CD4-positive, alpha-beta T cell treated with Interleukin-4 for 1 hour (primary cell): ENCODE measurements at regions not wholly inside any gene's neighbourhood (a gene's known extent, or its start where the extent isn't known, plus 50 kb on each side); places are given as distances from the start of the nearest gene placed in this dataset.
"Not testable (repeated sequence)": the region's sequence is repeated elsewhere in the genome, so short reads cannot be mapped to it uniquely, and the experiment has no call there.

Experiments
- DNase-seq, 2 donors: peaks; one replicate each; pipeline ENCODE4 v3.0.0-alpha.2; 2020 to 2022

- no peak for DNase-seq
Measured at GRCh38 chr12:97801471-97802059, 339.0 kb downstream of the RMST start.

DNA sequence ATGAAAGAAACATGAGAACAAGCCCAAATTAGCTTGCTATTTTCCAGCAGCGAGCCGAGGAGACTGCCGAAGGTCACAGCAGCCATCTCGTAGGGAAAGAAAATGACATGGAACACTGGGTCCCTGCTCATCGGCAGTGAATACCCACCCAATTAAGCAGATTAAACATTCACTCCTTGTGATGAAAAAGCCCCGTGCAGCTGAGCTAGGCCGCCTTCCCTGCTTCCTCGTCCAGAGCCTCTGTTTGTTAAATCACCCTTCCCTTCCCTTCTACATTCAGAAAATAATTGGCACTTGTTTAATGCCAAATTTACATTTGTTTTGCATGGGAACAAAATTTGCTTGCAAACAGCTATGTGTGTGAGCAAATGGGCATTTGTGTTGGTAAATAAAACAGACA is 342.5 kb downstream of the RMST start:
- no peak for DNase-seq

GRCh38 chr12:97813301-97813700 is 350.7 kb downstream of the RMST start:
- no peak for DNase-seq

- DNase-seq: no peak
Measured at GRCh38 chr12:97821806-97822205, 359.2 kb downstream of the RMST start.

DNA sequence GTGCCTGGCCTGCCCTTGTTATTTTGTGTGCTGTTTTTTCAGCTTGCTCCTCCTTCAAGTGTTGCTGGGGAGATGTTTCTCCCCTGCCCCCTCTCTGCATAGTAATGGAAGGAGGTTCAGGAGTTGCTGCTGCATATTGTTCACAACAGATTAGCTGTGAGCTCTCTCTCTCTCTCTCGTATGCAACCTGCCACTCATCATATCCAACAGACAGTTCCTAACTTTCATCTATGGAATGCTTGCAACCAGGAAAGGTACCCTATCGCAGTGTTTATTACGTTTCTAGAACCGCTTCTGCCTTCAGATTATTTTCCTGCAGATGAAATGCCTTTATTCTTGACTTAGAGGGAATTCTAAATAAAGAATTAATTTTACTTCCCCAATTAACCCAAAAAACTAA is 372.9 kb downstream of the RMST start:
- DNase-seq: no peak

DNA sequence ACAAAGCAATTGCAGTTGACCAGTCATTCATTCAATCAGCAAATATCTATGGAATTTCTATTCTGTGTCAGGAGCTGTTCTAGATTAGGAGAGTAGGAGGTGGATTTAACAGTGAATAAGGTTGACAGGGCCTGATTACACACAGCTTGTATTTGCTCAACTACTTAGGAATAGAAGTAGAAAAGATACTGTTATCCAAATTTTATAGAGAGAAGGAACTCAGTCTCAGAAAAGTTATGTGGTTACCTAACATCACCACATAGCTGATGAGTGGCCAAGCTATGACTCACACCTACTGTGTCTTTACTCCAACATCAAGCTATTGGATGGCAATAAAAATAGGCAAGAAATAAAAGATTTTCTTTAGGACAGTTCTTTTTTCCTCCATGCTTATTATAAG is 374.8 kb downstream of the RMST start:
- no peak for DNase-seq

DNA sequence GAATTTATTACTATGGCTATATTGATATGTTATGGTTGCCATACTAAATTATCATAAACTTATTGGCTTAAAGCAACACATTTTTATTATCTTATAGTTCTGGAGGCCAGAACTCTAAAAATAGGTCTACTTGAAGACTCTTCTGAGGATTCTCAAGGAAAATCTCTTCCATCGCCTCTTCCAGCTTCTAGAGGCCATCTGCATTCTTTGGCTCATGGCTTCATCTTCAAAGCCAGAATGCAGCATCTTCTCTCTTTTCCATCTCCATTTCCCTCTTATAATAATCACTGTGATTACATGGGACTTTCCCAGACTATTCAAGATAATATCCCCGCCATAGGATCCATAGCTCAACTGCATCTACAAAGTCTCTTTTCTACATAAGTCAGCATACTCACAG is 385.4 kb downstream of the RMST start:
- DNase-seq: no peak

DNA sequence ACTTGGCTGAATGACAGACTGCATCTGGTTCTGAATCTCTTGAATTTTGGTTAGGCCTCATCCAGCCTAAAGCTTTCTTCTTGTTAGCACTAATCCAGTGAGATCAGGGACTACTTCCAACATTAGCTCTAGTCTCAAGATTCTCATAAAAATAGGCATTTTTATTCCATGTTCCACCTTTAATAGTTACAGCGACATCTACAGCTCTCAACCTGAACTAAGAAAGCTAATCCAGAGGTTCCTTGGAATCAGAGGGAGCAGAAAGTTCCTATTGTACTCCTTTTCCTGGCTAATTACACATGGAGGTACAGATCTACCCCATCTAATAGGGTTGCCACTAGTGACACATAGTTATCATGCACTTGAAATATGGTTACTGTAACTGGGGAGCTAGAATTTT is 391.9 kb downstream of the RMST start:
- DNase-seq: no peak

DNA sequence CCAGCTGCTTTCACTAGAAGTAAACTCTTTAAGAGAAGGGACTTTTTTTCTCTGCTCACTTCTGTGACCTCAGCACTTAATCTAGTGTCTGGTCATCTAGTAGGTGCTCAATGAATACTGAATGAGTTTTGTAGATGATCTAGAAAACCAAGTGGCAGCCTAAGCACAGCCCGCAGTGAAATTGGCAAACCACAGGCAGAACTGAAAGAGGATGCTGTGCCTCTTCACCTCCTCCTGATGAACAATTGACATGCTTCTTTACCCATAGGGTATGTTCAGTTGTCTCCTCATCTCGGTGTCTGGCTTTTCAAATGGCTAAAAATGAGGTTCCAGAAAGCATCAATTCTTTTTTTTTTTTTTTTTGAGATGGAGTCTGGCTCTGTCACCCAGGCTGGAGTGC is 399.5 kb downstream of the RMST start:
- DNase-seq: no peak

DNA sequence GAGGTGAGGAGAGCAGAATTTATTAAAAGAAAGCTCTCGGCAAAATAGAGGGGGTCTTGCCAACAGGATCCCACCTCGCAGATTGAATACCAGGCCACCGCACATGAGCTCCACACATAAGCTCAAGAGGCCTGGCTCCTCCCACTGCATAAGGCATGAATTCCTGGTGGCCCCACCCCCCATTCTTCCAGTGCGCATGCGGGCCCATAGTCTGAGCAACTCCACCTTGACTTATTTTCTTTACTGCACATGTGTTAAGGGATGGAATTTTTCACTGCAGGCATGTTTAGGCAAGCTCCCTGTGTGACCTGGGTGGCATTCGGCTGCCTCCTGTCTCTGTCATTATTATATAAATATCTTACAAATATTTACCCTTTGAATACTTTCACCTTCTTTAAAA is 412.5 kb downstream of the RMST start:
- DNase-seq: no peak

DNA sequence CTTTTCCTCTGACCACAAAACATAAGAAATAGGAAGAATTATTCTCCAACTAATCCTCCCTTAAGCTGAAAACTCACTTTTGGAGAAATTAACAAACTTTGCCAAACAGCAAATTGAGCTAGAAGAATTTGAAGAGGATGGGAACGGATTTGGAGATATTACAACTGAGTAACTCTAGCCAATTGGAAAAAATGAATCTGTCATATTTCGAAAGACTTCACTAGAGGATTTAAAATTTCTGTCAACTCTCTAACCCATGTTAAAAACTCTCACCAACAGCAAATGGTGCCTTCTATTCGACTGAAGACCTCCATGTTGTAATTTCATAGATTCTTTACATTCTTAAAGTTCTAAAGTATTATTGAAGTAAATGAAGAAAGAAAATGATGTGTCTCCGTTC is 414.2 kb downstream of the RMST start:
- no peak for DNase-seq

DNA sequence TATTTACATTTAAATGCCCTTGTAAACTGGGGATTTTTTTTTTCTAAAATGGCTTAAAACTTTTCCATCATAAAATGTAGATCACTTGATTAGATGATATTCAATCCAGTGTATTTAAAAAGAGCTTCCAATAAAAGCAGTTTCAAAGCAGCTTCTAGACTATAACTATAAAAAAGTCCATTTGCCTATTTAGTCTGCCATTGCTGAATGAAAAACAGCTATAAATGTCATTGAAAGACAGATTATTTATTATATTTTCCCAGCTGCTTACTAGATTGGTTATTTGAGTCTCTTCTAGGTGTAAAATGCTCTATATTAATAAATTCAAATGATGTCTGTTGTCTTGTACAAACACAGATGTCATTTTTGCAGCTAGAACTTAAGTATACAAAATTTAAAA is 414.8 kb downstream of the RMST start:
- DNase-seq: no peak

GRCh38 chr12:97886511-97887176 is 424.0 kb downstream of the RMST start:
- DNase-seq: no peak

- not testable (repeated sequence) for DNase-seq
Measured at GRCh38 chr12:97897881-97898280, 435.3 kb downstream of the RMST start.

- DNase-seq: no peak
Measured at GRCh38 chr12:97899529-97899928, 436.9 kb downstream of the RMST start.

DNA sequence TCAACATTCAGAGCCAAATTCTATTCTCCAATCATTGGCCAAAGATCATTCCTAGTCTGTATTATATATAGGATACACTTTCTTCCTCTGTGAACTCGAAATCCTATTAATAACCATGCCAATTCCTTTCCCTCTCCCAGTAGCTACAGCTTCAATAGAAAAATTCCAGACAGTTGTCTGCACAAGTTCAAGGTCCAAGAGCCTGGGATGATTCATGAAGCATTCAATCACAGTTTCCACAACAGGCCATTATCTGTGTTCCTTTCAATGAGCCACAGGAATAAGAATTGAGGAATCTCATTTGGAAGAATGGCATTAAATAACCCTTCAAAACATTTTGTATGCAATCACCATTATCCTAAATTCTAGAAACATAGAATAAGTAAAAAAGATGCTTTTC is 437.4 kb downstream of the RMST start:
- no peak for DNase-seq

DNA sequence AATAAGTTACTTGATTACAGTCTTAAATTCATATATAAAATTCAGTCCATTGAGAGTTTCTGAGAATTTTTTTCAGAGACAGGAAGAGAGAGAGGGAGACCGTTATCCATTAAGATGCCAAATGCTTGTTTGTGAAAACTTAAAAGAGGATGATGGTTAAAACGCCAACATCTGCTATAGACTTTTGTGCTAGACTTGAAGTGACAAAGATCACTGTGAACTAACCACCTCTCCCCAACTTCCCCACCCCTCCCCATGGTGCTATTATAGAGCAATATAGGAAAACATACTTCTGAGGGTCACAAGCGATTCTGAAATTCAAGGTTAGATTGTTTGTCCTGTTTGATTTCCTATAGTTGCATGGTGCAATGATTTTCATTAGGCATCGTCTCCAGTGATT is 440.8 kb downstream of the RMST start:
- no peak for DNase-seq

GRCh38 chr12:97907504-97907903 is 444.9 kb downstream of the RMST start:
- DNase-seq: no peak

DNA sequence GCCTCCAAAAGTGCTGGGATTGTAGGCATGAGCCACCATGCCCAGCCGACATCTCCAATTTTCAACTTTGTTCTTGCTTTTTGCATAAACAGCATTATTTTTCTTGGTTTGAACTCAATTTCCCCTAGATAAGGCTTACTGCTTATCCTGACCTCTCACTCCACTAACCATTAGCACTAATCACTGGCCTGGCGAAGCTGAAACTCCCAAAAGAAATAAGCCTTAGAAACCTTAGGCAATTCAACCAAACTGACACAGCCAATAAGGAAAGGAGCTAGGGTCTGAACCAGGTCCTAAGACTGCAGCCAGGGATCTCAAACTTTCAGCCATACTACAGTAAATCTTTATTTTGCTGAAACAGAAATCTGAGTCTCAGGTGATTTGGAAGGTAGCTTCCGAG is 448.0 kb downstream of the RMST start:
- DNase-seq: no peak

DNA sequence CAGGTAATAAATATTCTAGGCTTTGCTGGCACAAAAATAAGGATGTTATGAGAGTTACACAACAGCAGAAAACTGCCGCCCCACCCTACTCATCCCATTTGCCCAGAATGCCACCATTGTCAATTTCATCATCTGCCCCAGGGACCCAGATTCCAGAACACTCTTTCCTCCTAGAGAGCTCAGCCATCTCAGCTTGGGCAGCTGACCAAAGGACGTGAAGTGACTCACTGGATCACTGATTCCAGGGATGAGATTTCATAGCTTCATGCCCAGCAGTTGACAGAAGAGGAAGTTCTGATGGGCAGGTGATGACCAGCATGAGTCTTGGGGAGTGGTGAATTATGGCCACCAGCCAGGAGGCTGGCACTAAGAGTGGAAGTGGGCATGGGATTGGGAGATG is 450.3 kb downstream of the RMST start:
- DNase-seq: no peak

- DNase-seq: no peak
Measured at GRCh38 chr12:97921979-97922722, 459.5 kb downstream of the RMST start.

- no peak for DNase-seq
Measured at GRCh38 chr12:97923546-97923945, 460.9 kb downstream of the RMST start.

DNA sequence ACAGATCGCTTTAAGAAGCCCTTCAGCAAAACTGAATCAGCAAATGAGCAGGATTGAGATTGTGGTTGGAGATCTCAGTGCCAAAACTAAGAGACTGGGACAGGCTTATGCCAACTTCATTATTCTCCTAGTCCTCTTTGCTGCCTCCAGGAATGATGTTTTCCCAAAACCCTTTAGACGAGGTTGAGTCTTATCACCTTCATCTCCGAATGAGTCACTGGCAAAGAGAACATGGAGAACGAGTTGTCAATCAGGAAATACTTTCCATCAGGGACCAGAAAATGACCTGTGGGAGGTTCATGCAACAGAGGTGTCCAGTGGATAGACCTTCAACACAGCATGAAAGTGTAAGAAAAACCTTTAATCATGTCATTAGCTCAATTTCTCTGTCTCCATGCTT is 461.5 kb downstream of the RMST start:
- DNase-seq: no peak

DNA sequence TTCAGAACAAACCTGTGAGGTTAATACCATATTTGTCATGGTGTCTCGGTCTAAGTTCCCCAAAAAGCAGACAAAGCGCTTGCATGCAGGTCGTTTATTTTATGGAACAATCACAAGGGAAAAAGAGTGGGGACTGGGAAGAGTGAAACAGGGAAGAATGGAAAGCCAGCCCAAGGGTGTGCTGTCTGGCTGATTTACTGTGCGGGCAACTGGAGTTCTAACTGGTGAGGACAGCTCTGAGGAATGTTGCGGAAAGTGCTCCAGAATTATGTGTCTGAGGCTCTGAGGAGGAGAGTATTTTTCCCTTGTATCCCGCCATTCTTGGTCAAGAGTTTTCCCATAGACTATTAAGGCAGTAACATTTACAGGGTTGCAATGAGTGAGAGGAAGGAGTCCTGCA is 465.4 kb downstream of the RMST start:
- no peak for DNase-seq

DNA sequence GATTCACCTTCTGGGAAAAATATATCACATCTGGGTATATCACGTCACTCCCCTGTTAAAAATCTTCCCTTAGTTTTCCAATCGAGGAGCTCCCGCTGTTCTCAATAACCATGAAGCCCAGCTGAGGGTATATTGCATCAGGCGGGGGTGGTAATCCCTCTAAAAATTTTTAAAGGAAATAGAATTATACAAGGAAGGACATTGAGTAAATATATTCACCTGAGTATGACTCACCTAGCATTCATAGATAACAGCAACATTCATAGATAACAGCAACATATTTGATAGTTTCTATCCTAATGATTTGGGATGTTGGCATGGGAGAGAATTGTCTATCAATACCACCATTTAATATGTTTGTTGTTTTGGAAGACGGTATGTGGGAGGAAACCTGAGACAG is 473.6 kb downstream of the RMST start:
- no peak for DNase-seq
